ENCODE measurements at regions not wholly inside any gene's neighbourhood (a gene's known extent, or its start where the extent isn't known, plus 50 kb on each side); places are given as distances from the start of the nearest gene placed in this dataset.

DNA sequence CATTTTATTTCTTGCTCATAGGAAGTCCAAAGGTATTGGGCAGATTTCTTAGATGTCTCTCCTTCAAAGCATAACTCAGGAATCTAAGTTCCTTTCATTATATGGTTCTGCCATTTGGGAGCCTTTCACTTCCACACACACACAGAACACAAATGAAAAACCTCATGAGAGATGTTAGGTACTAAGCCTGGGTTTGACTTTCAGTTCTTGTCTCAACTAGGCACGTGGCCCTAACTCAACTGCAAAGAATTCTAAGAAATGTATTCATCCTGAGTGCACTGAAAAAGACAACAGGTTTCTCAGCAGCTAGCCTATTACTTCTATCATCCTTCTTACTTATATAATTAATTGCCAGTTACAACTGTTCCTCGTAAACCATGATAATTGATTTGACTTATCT, 190.0 kb upstream of the SAMSN1 start:
- Histone ChIP-seq H3K27me3 (ENCODE audit: control insufficient read depth, insufficient read depth, low read length) (no peaks in the 10 kb centered on the region), H3K4me3 (ENCODE audit: low read length) (no peak overlapping the region), H3K9me3 (ENCODE audit: control insufficient read depth, insufficient read depth, low read length) (no peaks in the 10 kb centered on the region), H3K4me1 (ENCODE audit: control insufficient read depth, insufficient read depth, low read length) (no peaks in the 10 kb centered on the region), H3K36me3 (ENCODE audit: control insufficient read depth, insufficient read depth, low read length) (no peaks in the 10 kb centered on the region), H3K27ac (ENCODE audit: low read length) (no peak overlapping the region)
- peaks cover 0 to 4% of the 10 kb centered on the region in 2 donors for H3K4me1 Mint-ChIP-seq
- ATAC-seq = no peak
- TF ChIP-seq, protein P1, sequence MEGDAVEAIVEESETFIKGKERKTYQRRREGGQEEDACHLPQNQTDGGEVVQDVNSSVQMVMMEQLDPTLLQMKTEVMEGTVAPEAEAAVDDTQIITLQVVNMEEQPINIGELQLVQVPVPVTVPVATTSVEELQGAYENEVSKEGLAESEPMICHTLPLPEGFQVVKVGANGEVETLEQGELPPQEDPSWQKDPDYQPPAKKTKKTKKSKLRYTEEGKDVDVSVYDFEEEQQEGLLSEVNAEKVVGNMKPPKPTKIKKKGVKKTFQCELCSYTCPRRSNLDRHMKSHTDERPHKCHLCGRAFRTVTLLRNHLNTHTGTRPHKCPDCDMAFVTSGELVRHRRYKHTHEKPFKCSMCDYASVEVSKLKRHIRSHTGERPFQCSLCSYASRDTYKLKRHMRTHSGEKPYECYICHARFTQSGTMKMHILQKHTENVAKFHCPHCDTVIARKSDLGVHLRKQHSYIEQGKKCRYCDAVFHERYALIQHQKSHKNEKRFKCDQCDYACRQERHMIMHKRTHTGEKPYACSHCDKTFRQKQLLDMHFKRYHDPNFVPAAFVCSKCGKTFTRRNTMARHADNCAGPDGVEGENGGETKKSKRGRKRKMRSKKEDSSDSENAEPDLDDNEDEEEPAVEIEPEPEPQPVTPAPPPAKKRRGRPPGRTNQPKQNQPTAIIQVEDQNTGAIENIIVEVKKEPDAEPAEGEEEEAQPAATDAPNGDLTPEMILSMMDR (IDR thresholded peaks at IDR 0.05) = no peak
- intact Hi-C loops (cut with micrococcal nuclease) = loop anchor here (5.0 to 10.0 kb wide), 2 partner anchors 481 to 856 kb away; no protein-coding TSS in a partner anchor
- no peak overlapping the region for H3K4me3 Mint-ChIP-seq
- H3K27ac Mint-ChIP-seq = no peak overlapping the region
- no peak for DNase-seq
- WGBS (ENCODE audit: insufficient coverage) = 29% methylated on average over 1 of the region's 2 CpGs
- H3K9me3 Mint-ChIP-seq = no peaks in the 10 kb centered on the region
- no peaks in the 10 kb centered on the region for H3K36me3 Mint-ChIP-seq
- H3K27me3 Mint-ChIP-seq (ENCODE audit: low read depth in 2 of 2) = no peaks in the 10 kb centered on the region

DNA sequence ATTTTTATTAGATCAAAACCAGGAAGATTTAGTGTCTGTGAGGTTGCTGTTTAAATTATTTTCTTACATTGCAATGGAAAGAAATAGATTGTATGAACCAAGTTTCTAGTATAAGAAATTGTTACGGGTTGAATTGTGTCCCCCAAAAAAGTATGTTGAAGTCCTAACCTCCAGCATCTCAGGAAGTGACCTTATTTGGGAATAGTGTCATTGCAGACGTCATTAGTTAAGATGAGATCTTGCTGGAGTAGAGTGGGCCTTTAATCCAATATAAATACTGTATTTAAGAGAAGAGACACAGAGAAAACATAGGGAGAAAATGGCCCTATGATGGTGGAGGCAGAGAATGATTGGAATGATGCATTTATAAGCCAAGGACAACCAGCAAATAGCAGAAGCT, 188.7 kb upstream of the SAMSN1 start:
- Histone ChIP-seq H3K36me3 (ENCODE audit: control insufficient read depth, insufficient read depth, low read length) (no peaks in the 10 kb centered on the region), H3K4me3 (ENCODE audit: low read length) (no peak overlapping the region), H3K4me1 (ENCODE audit: control insufficient read depth, insufficient read depth, low read length) (no peaks in the 10 kb centered on the region), H3K27ac (ENCODE audit: low read length) (no peak overlapping the region), H3K27me3 (ENCODE audit: control insufficient read depth, insufficient read depth, low read length) (no peaks in the 10 kb centered on the region), H3K9me3 (ENCODE audit: control insufficient read depth, insufficient read depth, low read length) (no peaks in the 10 kb centered on the region)
- Mint-ChIP-seq H3K36me3 (no peaks in the 10 kb centered on the region), H3K9me3 (no peaks in the 10 kb centered on the region), H3K4me1 (peaks cover 0 to 4% of the 10 kb centered on the region in 2 donors), H3K4me3 (no peak overlapping the region), H3K27me3 (ENCODE audit: low read depth in 2 of 2) (no peaks in the 10 kb centered on the region), H3K27ac (no peak overlapping the region)
- TF ChIP-seq, protein P1 (IDR thresholded peaks at IDR 0.05) = no peak
- ATAC-seq (no peak), DNase-seq (no peak)
- WGBS (ENCODE audit: insufficient coverage) = 100% methylated on average over 1 of the region's 2 CpGs
- intact Hi-C loops (cut with micrococcal nuclease) = loop anchor here (5.0 to 10.0 kb wide), 2 partner anchors 480 to 857 kb away; no protein-coding TSS in a partner anchor

DNA sequence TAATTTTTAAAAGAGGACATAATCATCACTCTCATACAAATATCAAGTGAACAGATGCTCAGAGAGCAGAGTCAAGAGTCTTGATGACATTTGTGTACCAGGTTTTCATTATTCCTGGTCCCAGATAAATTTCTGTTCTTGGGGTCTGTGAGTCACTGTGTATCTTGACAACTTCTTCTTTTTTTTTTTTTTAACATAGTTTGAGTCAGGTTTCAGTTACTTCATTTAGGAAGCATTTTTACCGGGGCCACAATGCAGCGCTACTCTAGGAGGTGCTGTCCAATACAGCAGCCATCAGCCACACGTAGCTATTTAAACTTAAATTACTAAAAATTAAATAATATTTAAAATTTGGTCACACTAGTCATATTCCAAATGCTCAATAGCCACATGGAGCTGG, 188.1 kb upstream of the SAMSN1 start:
- H3K27ac Mint-ChIP-seq = no peak overlapping the region
- ATAC-seq (peak in 1 of 3 donors; percentile 56), DNase-seq (no peak)
- H3K27me3 ChIP-seq (ENCODE audit: control insufficient read depth, insufficient read depth, low read length) = no peaks in the 10 kb centered on the region
- TF ChIP-seq, protein P1 (IDR thresholded peaks at IDR 0.05) = no peak
- no peak overlapping the region for H3K4me3 Mint-ChIP-seq
- H3K27ac ChIP-seq (ENCODE audit: low read length) = no peak overlapping the region
- WGBS (ENCODE audit: insufficient coverage) = no CpG with 5 or more reads among the region's 3 CpGs
- H3K36me3 Mint-ChIP-seq = no peaks in the 10 kb centered on the region
- H3K4me1 Mint-ChIP-seq = peaks cover 0 to 4% of the 10 kb centered on the region in 2 donors
- no peaks in the 10 kb centered on the region for H3K27me3 Mint-ChIP-seq (ENCODE audit: low read depth in 2 of 2)
- intact Hi-C loops (cut with micrococcal nuclease) = loop anchor here (10.0 kb wide), 1 partner anchor 479 kb away; no protein-coding TSS in a partner anchor
- no peaks in the 10 kb centered on the region for H3K9me3 Mint-ChIP-seq
- no peaks in the 10 kb centered on the region for H3K4me1 ChIP-seq (ENCODE audit: control insufficient read depth, insufficient read depth, low read length)
- no peak overlapping the region for H3K4me3 ChIP-seq (ENCODE audit: low read length)
- no peaks in the 10 kb centered on the region for H3K9me3 ChIP-seq (ENCODE audit: control insufficient read depth, insufficient read depth, low read length)
- H3K36me3 ChIP-seq (ENCODE audit: control insufficient read depth, insufficient read depth, low read length) = no peaks in the 10 kb centered on the region

DNA sequence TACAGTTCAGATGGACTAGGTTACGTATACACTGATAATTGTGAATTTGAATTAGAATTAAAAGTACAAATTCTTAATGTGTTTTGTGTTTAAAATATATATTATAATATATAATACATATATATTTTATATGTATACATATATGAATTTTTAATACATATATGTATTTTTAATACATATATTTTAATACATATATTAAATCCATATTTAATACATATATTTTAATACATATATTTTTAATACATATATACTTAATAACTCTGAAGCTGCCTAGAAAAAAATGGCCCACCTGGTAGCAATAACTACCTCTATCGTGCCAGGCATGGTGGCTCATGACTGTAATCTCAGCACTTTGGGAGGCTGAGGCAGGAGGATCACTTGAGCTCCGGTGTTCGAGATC, 179.1 kb upstream of the SAMSN1 start:
- Histone ChIP-seq H3K4me1 (ENCODE audit: control insufficient read depth, insufficient read depth, low read length) (no peaks in the 10 kb centered on the region), H3K27me3 (ENCODE audit: control insufficient read depth, insufficient read depth, low read length) (no peaks in the 10 kb centered on the region), H3K36me3 (ENCODE audit: control insufficient read depth, insufficient read depth, low read length) (no peaks in the 10 kb centered on the region), H3K9me3 (ENCODE audit: control insufficient read depth, insufficient read depth, low read length) (no peaks in the 10 kb centered on the region), H3K4me3 (ENCODE audit: low read length) (no peak overlapping the region), H3K27ac (ENCODE audit: low read length) (no peak overlapping the region)
- ATAC-seq (no peak), DNase-seq (no peak)
- 100% methylated on average over 4 of the region's 4 CpGs for WGBS (ENCODE audit: insufficient coverage)
- no peaks in the 10 kb centered on the region for H3K36me3 Mint-ChIP-seq
- peaks cover 0 to 6% of the 10 kb centered on the region in 2 donors for H3K4me1 Mint-ChIP-seq
- no peak overlapping the region for H3K27ac Mint-ChIP-seq
- H3K4me3 Mint-ChIP-seq = no peak overlapping the region
- TF ChIP-seq, protein P1 (IDR thresholded peaks at IDR 0.05) = no peak
- H3K9me3 Mint-ChIP-seq = no peaks in the 10 kb centered on the region
- H3K27me3 Mint-ChIP-seq (ENCODE audit: low read depth in 2 of 2) = peaks cover 0 to 4% of the 10 kb centered on the region in 2 donors
- intact Hi-C loops (cut with micrococcal nuclease) = no loop called here
